ENCODE measurements at regions not wholly inside any gene's neighbourhood (a gene's known extent, or its start where the extent isn't known, plus 50 kb on each side); places are given as distances from the start of the nearest gene placed in this dataset.
"Not testable (repeated sequence)": the region's sequence is repeated elsewhere in the genome, so short reads cannot be mapped to it uniquely, and the experiment has no call there.

- FAIRE-seq: no peak
These were observed 219.0 kb upstream of the PROK2 start for GRCh38 chr3:72003936-72004335.

- no peak for FAIRE-seq
These were observed 216.8 kb upstream of the PROK2 start for GRCh38 chr3:72001758-72002157.

- no peak for FAIRE-seq
These were observed 214.2 kb upstream of the PROK2 start for GRCh38 chr3:71998995-71999673.

GRCh38 chr3:71997066-71997653, 212.2 kb upstream of the PROK2 start:
- FAIRE-seq: no peak

GRCh38 chr3:71994906-71995305, 210.0 kb upstream of the PROK2 start:
- no peak for FAIRE-seq

GRCh38 chr3:71994203-71994602, 209.3 kb upstream of the PROK2 start:
- no peak for FAIRE-seq

- no peak for FAIRE-seq
These were observed 206.7 kb upstream of the PROK2 start for GRCh38 chr3:71991681-71992080.

GRCh38 chr3:71991046-71991445, 206.1 kb upstream of the PROK2 start:
- FAIRE-seq: no peak

- no peak for FAIRE-seq
These were observed 205.6 kb upstream of the PROK2 start for GRCh38 chr3:71990545-71990944.

GRCh38 chr3:71989165-71989564, 204.2 kb upstream of the PROK2 start:
- no peak for FAIRE-seq

- FAIRE-seq: no peak
These were observed 202.9 kb upstream of the PROK2 start for GRCh38 chr3:71987828-71988227.

- FAIRE-seq: no peak
These were observed 202.3 kb upstream of the PROK2 start for GRCh38 chr3:71987089-71987735.

- FAIRE-seq: no peak
These were observed 201.7 kb upstream of the PROK2 start for GRCh38 chr3:71986606-71987005.

- no peak for FAIRE-seq
These were observed 200.1 kb upstream of the PROK2 start for GRCh38 chr3:71984843-71985613.

- FAIRE-seq: no peak
These were observed 198.7 kb upstream of the PROK2 start for GRCh38 chr3:71983694-71984093.

GRCh38 chr3:71982506-71983258, 197.7 kb upstream of the PROK2 start:
- not testable (repeated sequence) for FAIRE-seq

- no peak for FAIRE-seq
These were observed 194.2 kb upstream of the PROK2 start for GRCh38 chr3:71979175-71979574.

GRCh38 chr3:71978150-71978721, 193.3 kb upstream of the PROK2 start:
- no peak for FAIRE-seq

GRCh38 chr3:71977525-71977924, 192.6 kb upstream of the PROK2 start:
- FAIRE-seq: no peak

- no peak for FAIRE-seq
These were observed 190.6 kb upstream of the PROK2 start for GRCh38 chr3:71975573-71975972.

- no peak for FAIRE-seq
These were observed 189.8 kb upstream of the PROK2 start for GRCh38 chr3:71974786-71975185.

GRCh38 chr3:71973274-71974030, 188.5 kb upstream of the PROK2 start:
- FAIRE-seq: no peak
